HUES64 (cell line): ENCODE measurements at regions not wholly inside any gene's neighbourhood (a gene's known extent, or its start where the extent isn't known, plus 50 kb on each side); places are given as distances from the start of the nearest gene placed in this dataset.
"Not testable (repeated sequence)": the region's sequence is repeated elsewhere in the genome, so short reads cannot be mapped to it uniquely, and the experiment has no call there.

ENCODE experiments used
- H3K27ac ChIP-seq: 2 replicates; pipeline ENCODE4 v1.7.0; 2013; ENCODE audit warnings: low read depth, low read length, inconsistent platforms
- H3K27me3 ChIP-seq: 2 replicates; pipeline ENCODE4 v1.6.1; 2013; ENCODE audit warnings: mild to moderate bottlenecking, low read length; ENCODE audit not compliant: insufficient read depth
- H3K36me3 ChIP-seq: 2 replicates; pipeline ENCODE4 v1.6.1; 2013; ENCODE audit warnings: mild to moderate bottlenecking, low read length; ENCODE audit not compliant: insufficient read depth
- H3K4me1 ChIP-seq: 2 replicates; pipeline ENCODE4 v1.6.1; 2013; ENCODE audit warnings: mild to moderate bottlenecking, low read length, moderate library complexity; ENCODE audit not compliant: insufficient read depth
- H3K4me3 ChIP-seq: 2 replicates; pipeline ENCODE4 v1.5.1; 2013; ENCODE audit warnings: mild to moderate bottlenecking, low read length, moderate library complexity
- H3K9ac ChIP-seq: 2 replicates; pipeline ENCODE4 v1.6.1; 2013; ENCODE audit warnings: mild to moderate bottlenecking, low read depth, low read length
- H3K9me3 ChIP-seq: 2 replicates; pipeline ENCODE4 v1.6.1; 2013; ENCODE audit warnings: low read depth, low read length; ENCODE audit not compliant: insufficient read depth
- WGBS: fragments of 150-250, 120-280 bp; methylation state at CpG from one replicate; pipeline ENCODE4 v1.1.7; 2013; ENCODE audit warnings: missing lambda C conversion rate; 5-methylcytosine and 5-hydroxymethylcytosine counted together

DNA sequence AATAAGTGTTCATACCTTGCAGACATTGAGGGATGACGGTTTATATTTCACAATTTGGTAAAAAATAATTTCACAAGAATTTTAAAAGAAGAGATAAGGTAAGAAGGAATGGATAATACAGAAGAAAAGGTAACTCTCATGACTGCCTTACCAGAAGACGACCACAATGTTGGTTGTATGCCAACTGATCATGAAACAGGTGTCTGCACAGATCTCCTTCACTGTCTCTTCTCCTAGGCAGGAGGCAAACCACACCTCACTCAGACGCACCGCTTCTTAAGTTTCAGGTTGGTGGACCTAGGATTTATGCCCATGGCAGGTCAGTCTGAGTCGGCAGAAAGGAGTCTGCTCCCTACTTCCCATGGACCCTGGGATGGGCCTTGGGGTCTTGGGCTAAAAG is 177.2 kb downstream of the VSIG4 start:
- Histone ChIP-seq H3K9ac (no peak overlapping the region), H3K4me3 (no peak overlapping the region), H3K27ac (no peak overlapping the region), H3K27me3 (no peaks in the 10 kb centered on the region), H3K36me3 (no peaks in the 10 kb centered on the region), H3K9me3 (no peaks in the 10 kb centered on the region), H3K4me1 (no peaks in the 10 kb centered on the region)
- WGBS, result 89% methylated on average over 3 of the region's 5 CpGs

DNA sequence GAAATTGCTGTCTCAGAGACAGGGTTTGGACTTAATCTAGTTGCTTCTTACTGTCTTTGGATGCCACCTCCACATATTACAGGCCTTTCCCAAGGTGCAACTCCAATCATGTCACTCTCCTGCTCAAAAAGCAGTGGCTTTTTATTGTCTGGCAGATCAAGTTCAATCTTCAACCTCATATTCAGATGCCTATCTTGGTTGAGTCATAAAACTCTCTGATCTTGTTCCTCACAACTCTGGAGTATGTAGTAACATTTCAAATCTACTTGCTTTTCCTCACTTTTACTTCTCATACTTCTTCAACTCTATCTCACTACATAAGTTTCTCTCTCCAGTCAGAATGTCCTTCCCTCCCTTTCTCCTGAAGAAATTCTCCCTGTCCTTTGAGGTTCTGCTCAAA is 180.6 kb downstream of the VSIG4 start:
- Histone ChIP-seq H3K4me1 (no peaks in the 10 kb centered on the region), H3K9ac (no peak overlapping the region), H3K36me3 (no peaks in the 10 kb centered on the region), H3K4me3 (no peak overlapping the region), H3K9me3 (no peaks in the 10 kb centered on the region), H3K27ac (no peak overlapping the region), H3K27me3 (no peaks in the 10 kb centered on the region)

DNA sequence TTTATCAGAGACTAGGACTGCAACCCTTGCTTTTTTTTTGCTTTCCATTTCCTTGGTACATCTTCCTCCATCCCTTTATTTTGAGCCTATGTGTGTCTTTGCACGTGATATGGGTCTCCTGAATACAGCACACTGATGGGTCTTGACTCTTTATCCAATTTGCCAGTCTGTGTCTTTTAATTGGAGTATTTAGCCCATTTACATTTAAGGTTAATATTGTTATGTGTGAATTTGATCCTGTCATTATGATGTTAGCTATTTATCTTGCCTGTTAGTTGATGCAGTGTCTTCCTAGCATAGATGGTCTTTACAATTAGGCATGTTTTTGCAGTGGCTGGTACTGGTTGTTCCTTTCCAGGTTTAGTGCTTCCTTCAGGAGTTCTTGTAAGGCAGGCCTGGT is 185.4 kb downstream of the VSIG4 start:
- not testable (repeated sequence) for H3K4me3 ChIP-seq, H3K9ac ChIP-seq, H3K4me1 ChIP-seq, H3K36me3 ChIP-seq, H3K27ac ChIP-seq, H3K27me3 ChIP-seq, H3K9me3 ChIP-seq
- WGBS, result no CpG with 5 or more reads among the region's 1 CpG

DNA sequence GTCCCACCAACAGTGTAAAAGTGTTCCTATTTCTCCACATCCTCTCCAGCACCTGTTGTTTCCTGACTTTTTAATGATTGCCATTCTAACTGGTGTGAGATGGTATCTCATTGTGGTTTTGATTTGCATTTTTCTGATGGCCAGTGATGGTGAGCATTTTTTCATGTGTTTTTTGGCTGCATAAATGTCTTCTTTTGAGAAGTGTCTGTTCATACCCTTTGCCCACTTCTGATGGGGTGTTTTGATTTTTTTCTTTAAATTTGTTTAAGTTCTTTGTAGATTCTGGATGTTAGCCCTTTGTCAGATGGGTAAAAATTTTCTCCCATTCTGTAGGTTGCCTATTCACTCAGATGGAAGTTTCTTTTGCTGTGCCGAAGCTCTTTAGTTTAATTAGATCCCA is 183.9 kb downstream of the MSN start:
- H3K27me3 ChIP-seq, H3K9ac ChIP-seq, H3K27ac ChIP-seq, H3K9me3 ChIP-seq, H3K36me3 ChIP-seq, H3K4me3 ChIP-seq, H3K4me1 ChIP-seq: not testable (repeated sequence)
- no CpG with 5 or more reads among the region's 1 CpG for WGBS

DNA sequence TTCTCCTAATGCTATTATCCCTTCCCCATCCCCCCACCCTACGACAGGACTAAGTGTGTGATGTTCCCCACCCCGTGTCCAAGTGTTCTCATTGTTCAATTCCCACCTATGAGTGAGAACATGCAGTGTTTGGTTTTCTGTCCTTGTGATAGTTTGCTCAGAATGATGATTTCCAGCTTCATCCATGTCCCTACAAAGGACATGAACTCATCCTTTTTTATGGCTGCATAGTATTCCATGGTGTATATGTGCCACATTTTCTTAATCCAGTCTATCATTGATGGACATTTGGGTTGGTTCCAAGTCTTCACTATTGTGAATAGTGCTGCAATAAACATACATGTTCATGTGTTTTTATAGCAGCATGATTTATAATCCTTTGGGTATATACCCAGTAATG is 183.4 kb downstream of the MSN start:
- H3K27ac ChIP-seq, H3K27me3 ChIP-seq, H3K36me3 ChIP-seq, H3K9ac ChIP-seq, H3K4me1 ChIP-seq, H3K4me3 ChIP-seq, H3K9me3 ChIP-seq: not testable (repeated sequence)
- 100% methylated on average over 1 of the region's 2 CpGs for WGBS

DNA sequence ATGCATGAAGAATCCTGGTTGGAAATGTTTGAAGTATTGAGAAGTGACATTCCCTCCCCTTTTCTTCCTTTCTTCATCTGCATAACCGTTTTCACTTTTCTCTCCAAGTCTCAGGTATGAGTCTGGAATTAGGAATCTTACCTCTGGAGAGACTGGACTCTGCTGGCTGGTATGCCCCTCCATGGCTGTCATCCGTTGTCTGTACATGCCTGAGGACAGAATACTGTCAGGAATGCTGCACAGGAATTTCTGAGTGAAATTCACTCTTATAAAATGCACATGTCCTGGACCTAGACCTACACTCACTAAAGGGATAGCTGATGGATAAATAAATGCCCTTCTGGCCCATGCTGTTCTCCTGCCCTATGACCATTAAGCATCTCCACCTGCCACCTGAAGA is 179.5 kb downstream of the MSN start:
- 84% methylated on average over 2 of the region's 2 CpGs for WGBS
- H3K9me3 ChIP-seq, result no peaks in the 10 kb centered on the region
- H3K27me3 ChIP-seq, result no peaks in the 10 kb centered on the region
- H3K4me3 ChIP-seq, result no peak overlapping the region
- H3K27ac ChIP-seq, result no peak overlapping the region
- no peaks in the 10 kb centered on the region for H3K36me3 ChIP-seq
- no peaks in the 10 kb centered on the region for H3K4me1 ChIP-seq
- H3K9ac ChIP-seq, result no peak overlapping the region

DNA sequence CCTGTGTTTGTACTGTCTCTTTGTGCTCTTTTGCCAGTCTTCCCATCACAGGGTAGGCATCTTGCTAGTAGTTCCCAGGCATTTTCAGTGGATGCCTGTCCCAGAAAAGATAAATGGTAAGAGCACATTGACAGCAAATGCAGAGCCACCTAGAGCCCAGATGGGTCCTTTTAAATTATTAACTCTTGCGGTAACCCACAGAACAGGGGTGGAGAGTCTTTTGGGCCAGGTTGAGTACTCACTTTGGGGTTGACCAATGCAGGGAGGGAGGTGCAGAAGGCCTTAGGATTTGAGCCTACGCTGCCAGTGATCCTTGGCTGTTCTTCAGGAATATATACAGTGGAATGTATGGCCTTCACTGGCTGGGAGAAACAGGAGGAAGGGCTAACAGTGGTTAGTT is 173.8 kb downstream of the MSN start:
- Histone ChIP-seq H3K9me3 (no peaks in the 10 kb centered on the region), H3K9ac (no peak overlapping the region), H3K4me3 (no peak overlapping the region), H3K27me3 (no peaks in the 10 kb centered on the region), H3K4me1 (no peaks in the 10 kb centered on the region), H3K36me3 (no peaks in the 10 kb centered on the region), H3K27ac (no peak overlapping the region)
- 88% methylated on average over 2 of the region's 2 CpGs for WGBS

DNA sequence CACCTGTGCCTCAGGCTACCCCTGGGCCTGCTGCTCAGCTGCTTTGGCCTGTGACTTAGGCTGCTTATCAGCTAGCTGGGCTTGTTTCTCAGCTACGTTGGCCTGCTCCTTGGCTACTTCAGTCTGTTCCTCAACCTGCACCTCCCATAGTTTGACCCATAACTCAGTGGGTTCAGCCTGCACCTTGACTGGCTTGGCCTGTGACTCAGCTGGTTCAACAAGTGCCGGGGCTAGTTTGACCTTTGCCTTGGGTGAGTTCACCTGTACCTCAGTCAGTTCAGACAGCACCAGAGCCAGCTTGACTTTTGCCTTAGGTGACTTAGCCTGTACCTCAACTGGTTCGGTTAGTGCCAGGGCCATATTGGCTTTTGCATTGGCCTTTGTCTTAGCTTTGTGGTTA is 171.2 kb downstream of the MSN start:
- Histone ChIP-seq H3K9me3 (no peaks in the 10 kb centered on the region), H3K4me1 (no peaks in the 10 kb centered on the region), H3K4me3 (no peak overlapping the region), H3K9ac (no peak overlapping the region), H3K27ac (no peak overlapping the region), H3K36me3 (no peaks in the 10 kb centered on the region), H3K27me3 (no peaks in the 10 kb centered on the region)
- 93% methylated on average over 3 of the region's 3 CpGs for WGBS

DNA sequence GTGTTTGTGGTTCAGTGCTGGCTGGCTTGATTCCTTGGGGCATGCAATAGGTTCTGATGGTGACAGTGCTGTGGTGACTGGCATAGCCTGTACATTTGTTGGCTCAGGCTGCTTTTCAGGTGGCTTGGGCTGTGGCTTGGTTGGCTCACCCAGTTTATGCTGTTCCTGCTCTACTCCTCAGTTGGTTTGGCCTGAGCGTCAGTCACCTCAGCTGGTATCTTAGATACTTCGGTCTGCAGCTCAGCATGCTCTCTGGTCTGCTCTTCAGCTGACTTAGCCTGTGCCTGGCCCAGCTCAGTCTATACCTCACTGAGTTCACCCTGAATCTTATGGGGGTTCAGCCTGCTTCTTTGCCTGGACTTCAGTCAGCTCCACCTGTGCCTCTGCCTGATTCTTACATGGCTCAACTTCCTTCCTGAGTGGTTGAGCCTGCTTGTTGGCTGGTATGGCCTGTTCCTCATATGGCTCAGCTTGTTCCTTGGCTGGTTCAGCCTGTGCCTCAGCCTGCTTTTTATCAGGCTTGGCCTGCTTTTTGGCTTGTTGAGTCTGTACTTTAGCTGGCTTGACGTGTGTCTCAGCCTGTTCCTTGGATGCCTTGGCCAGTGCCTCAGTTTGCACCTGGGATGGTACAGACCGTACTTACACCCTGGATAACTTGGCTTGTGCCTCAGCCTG is 170.6 kb downstream of the MSN start:
- Histone ChIP-seq H3K4me1 (no peaks in the 10 kb centered on the region), H3K27ac (no peak overlapping the region), H3K27me3 (no peaks in the 10 kb centered on the region), H3K36me3 (no peaks in the 10 kb centered on the region), H3K9me3 (no peaks in the 10 kb centered on the region), H3K4me3 (no peak overlapping the region), H3K9ac (no peak overlapping the region)
- WGBS, result 90% methylated on average over 4 of the region's 4 CpGs

DNA sequence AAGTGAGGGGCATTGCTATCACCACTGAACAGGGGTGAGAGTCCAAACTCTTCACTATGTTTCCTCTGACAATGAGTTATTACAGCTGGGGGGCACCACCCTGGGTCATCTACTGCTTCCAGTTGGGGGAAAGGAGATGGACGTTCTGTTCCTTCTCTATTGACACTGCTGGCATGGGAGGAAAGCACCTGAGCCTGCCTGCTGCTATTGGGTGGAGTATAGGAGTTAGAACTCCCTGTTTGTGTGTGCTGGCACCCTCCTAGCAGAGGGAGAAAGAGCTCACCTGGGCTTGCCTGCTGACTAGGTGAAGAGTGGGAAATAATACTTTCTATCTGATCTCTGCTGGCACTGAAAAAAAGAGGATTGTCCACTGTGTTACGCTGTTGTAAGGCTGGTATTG is 163.8 kb downstream of the MSN start:
- Histone ChIP-seq H3K9ac (no peak overlapping the region), H3K4me3 (no peak overlapping the region), H3K9me3 (no peaks in the 10 kb centered on the region), H3K27ac (no peak overlapping the region), H3K27me3 (no peaks in the 10 kb centered on the region), H3K4me1 (no peaks in the 10 kb centered on the region), H3K36me3 (no peaks in the 10 kb centered on the region)
- WGBS, result 65% methylated on average over 1 of the region's 2 CpGs

DNA sequence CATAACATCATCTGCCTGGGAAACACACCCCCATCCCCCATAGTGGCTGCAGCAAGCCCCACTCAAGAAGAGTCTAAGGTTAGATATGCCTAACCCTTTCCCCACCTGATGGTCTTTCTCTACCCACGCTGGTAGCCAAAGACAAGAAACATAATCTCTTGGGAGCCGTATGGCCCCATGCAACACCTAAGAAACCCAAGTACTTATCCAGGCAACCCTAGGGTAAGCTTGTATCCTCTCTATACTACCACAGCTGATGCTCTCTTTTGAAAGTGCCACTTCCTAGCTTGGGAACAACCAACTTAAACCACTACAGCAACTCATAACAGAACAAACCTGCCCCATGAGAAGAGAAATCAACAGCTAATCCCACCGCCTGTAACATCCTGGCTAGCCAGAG is 161.1 kb downstream of the MSN start:
- 95% methylated on average over 3 of the region's 3 CpGs for WGBS
- Histone ChIP-seq H3K9ac (no peak overlapping the region), H3K4me3 (no peak overlapping the region), H3K27me3 (no peaks in the 10 kb centered on the region), H3K9me3 (no peaks in the 10 kb centered on the region), H3K27ac (no peak overlapping the region), H3K4me1 (no peaks in the 10 kb centered on the region), H3K36me3 (no peaks in the 10 kb centered on the region)

DNA sequence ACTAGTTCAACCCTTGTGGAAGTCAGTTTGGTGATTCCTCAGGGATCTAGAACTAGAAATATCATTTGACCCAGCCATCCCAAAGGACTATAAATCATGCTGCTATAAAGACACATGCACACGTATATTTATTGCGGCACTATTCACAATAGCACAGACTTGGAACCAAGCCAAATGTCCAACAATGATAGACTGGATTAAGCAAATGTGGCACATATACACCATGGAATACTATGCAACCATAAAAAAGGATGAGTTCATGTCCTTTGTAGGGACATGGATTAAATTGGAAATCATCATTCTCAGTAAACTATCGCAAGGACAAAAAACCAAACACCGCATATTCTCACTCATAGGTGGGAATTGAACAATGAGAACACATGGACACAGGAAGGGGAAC is 157.8 kb downstream of the MSN start:
- not testable (repeated sequence) for H3K27ac ChIP-seq, H3K4me3 ChIP-seq, H3K36me3 ChIP-seq, H3K4me1 ChIP-seq, H3K9me3 ChIP-seq, H3K9ac ChIP-seq
- H3K27me3 ChIP-seq, result peaks cover 17% of the 10 kb centered on the region
- WGBS, result 96% methylated on average over 2 of the region's 4 CpGs
